ENCODE measurements at regions not wholly inside any gene's neighbourhood (a gene's known extent, or its start where the extent isn't known, plus 50 kb on each side); places are given as distances from the start of the nearest gene placed in this dataset.

DNA sequence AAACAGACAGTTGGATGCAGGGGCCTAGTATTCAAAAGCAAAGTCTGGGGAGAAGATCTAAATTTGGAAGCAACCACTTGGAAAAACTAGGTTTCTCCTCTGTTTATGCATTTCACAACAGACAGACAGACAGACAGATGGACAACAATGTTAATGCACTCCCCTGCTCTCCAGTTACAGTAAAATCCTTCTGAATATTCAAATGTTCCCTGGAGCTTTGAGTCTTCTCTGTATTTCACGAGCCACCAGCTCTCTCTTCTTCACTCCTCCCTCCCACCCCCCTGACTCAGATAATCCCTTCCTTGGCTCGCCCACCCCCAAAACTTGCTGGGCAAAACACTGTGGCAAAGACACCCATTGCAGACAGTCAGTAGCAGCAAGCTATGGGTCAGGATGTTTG lies 129.3 kb upstream of the TOP1 start:
- no peaks in the 10 kb centered on the region for H3K9me1 ChIP-seq (replicated peaks; ENCODE audit: control insufficient read depth, extremely low read depth, insufficient read depth, low read length)
- H3K79me2 ChIP-seq (ENCODE audit: control insufficient read depth, insufficient read depth, low read length), result no peaks in the 10 kb centered on the region
- intact Hi-C loops (cut with micrococcal nuclease) (no loop called here), dilution Hi-C loops (cut with MboI; ENCODE audit: extremely low pct_ligation_motif_present, low sequenced_read_pairs) (no loop called here)
- no peak overlapping the region for H2AFZ ChIP-seq (ENCODE audit: low read depth, low read length)
- TF ChIP-seq MAX (IDR thresholded peaks at IDR 0.05; ENCODE audit: insufficient read depth, insufficient read length) (no peak), EZH2 (IDR thresholded peaks at IDR 0.05; ENCODE audit: borderline replicate concordance, low read depth, low read length, severe bottlenecking) (no peak), POLR2AphosphoS5 (IDR thresholded peaks at IDR 0.05; ENCODE audit: insufficient read depth, low read depth, low read length) (no peak), POLR2A (IDR thresholded peaks at IDR 0.05; ENCODE audit: low read depth, low read length) (no peak), JUN (IDR thresholded peaks at IDR 0.05; ENCODE audit: borderline replicate concordance, insufficient read depth, insufficient read length, low read depth) (no peak), GATA2 (IDR thresholded peaks at IDR 0.05; ENCODE audit: insufficient read depth, insufficient read length, low read depth, low read length) (no peak), MYC (IDR thresholded peaks at IDR 0.05; ENCODE audit: low read depth, low read length) (no peak), FOS (IDR thresholded peaks at IDR 0.05; ENCODE audit: borderline replicate concordance, insufficient read depth, low read length) (no peak)
- TF ChIP-seq, protein P1, sequence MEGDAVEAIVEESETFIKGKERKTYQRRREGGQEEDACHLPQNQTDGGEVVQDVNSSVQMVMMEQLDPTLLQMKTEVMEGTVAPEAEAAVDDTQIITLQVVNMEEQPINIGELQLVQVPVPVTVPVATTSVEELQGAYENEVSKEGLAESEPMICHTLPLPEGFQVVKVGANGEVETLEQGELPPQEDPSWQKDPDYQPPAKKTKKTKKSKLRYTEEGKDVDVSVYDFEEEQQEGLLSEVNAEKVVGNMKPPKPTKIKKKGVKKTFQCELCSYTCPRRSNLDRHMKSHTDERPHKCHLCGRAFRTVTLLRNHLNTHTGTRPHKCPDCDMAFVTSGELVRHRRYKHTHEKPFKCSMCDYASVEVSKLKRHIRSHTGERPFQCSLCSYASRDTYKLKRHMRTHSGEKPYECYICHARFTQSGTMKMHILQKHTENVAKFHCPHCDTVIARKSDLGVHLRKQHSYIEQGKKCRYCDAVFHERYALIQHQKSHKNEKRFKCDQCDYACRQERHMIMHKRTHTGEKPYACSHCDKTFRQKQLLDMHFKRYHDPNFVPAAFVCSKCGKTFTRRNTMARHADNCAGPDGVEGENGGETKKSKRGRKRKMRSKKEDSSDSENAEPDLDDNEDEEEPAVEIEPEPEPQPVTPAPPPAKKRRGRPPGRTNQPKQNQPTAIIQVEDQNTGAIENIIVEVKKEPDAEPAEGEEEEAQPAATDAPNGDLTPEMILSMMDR (IDR thresholded peaks at IDR 0.05; ENCODE audit: extremely low read depth in 1 of 2, insufficient read depth in 1 of 2, low read depth in 1 of 2, low read length in 2 of 2), result no peak
- BruUV-seq (replicated peaks), result no TSS peak
- H3K27ac ChIP-seq (ENCODE audit: insufficient read depth, low read depth, low read length), result no peak overlapping the region
- no peaks in the 10 kb centered on the region for H3K4me1 ChIP-seq (ENCODE audit: control insufficient read depth, extremely low read depth, insufficient read depth, low read length)
- H3K4me3 ChIP-seq (replicated peaks in 1 of 3; ENCODE audit: insufficient read depth in 1 of 3, low read depth in 1 of 3, low read length in 3 of 3), result no peak overlapping the region
- H3K27me3 ChIP-seq (ENCODE audit: control insufficient read depth in 2 of 2, insufficient read depth in 2 of 2, low read length in 2 of 2), result no peaks in the 10 kb centered on the region
- CTCF ChIA-PET, result interaction anchor here (0.8 to 1.1 kb wide), 2 partner anchors 12 to 158 kb away, joined by 3 read pairs; no protein-coding TSS in a partner anchor
- DNase-seq (ENCODE audit: low read depth, low spot score) (no peak), FAIRE-seq (no peak)
- no peak overlapping the region for H3K4me2 ChIP-seq (ENCODE audit: insufficient read depth, low read length)
- H4K20me1 ChIP-seq (replicated peaks; ENCODE audit: control insufficient read depth, extremely low read depth, insufficient read depth, low read length), result no peaks in the 10 kb centered on the region
- H3K36me3 ChIP-seq (ENCODE audit: control insufficient read depth in 2 of 2, extremely low read depth in 1 of 2, insufficient read depth in 2 of 2, low read length in 2 of 2), result no peaks in the 10 kb centered on the region
- H3K9ac ChIP-seq (replicated peaks; ENCODE audit: extremely low read depth, insufficient read depth, low read length), result no peak overlapping the region
- no peaks in the 10 kb centered on the region for H3K9me3 ChIP-seq (replicated peaks; ENCODE audit: control insufficient read depth, insufficient read depth, low read length)
- POLR2A ChIA-PET, result no interaction called here
